Brain microvascular endothelial cell (primary cell): ENCODE measurements at regions not wholly inside any gene's neighbourhood (a gene's known extent, or its start where the extent isn't known, plus 50 kb on each side); places are given as distances from the start of the nearest gene placed in this dataset.
A peak's percentile ranks its signal among the peaks of the same experiment; 100 is the strongest.
"Not testable (repeated sequence)": the region's sequence is repeated elsewhere in the genome, so short reads cannot be mapped to it uniquely, and the experiment has no call there.

ENCODE experiments used
- DNase-seq: peaks from one replicate; pipeline ENCODE4 v3.0.0-alpha.2; 2020
- H3K27ac ChIP-seq: fragments of 250-450 bp; sonication (Bioruptor Pico); 2 replicates; pipeline ENCODE4 v1.5.1; 2020; ENCODE audit warnings: mild to moderate bottlenecking, moderate library complexity
- H3K27me3 ChIP-seq: fragments of 250-450 bp; sonication (Bioruptor Pico); replicated peaks from 2 replicates; pipeline ENCODE4 v1.5.1; 2020; ENCODE audit warnings: mild to moderate bottlenecking
- H3K36me3 ChIP-seq: fragments of 250-450 bp; sonication (Bioruptor Pico); replicated peaks from 2 replicates; pipeline ENCODE4 v1.5.1; 2020; ENCODE audit warnings: mild to moderate bottlenecking
- H3K4me3 ChIP-seq: 2 replicates; pipeline ENCODE4 v1.5.1; 2011; ENCODE audit warnings: low read depth, mild to moderate bottlenecking, control low read depth, low read length, moderate library complexity
- CTCF ChIP-seq: IDR thresholded peaks from 2 replicates; pipeline ENCODE4 v1.5.1; 2011; ENCODE audit warnings: low read depth, mild to moderate bottlenecking, moderate library complexity, low read length, control low read depth, inconsistent platforms; ENCODE audit errors: missing control alignments
- in situ Hi-C: cut with HindIII; loops from 2 replicates; pipeline ENCODE4 v1.10.0; 2017; ENCODE audit warnings: low sequenced_read_pairs, low pct_ligation_motif_present

DNA sequence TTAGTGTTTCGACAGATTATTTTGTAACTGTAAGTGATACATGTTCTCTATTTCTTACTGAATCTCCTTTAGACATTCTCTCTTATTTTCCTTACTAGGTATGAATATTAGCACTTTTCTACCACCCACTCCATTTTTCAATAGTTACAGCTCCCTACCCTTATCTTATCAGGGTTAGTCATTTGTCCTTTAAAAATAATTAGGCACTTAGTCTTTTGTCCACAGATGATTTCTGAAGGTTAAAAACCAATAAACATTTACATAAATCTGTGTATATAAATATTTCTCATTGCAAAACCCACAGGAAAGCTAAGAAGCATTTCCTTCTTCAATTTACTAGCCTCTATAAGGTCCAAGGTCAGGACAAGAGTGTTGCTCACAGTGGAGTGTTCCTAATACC is 624.1 kb upstream of the MIR17HG start:
- no peak overlapping the region for H3K27ac ChIP-seq
- no peaks in the 10 kb centered on the region for H3K27me3 ChIP-seq
- TF ChIP-seq CTCF, result no peak
- H3K36me3 ChIP-seq, result no peaks in the 10 kb centered on the region
- no peak overlapping the region for H3K4me3 ChIP-seq
- in situ Hi-C loops, result no loop called here
- no peak for DNase-seq

- no peak for DNase-seq
- no peak for TF ChIP-seq CTCF
- in situ Hi-C loops, result no loop called here
- Histone ChIP-seq H3K4me3 (no peak overlapping the region), H3K27ac (no peak overlapping the region), H3K27me3 (no peaks in the 10 kb centered on the region), H3K36me3 (no peaks in the 10 kb centered on the region)
Measured at GRCh38 chr13:90726375-90726774, 621.1 kb upstream of the MIR17HG start.

DNA sequence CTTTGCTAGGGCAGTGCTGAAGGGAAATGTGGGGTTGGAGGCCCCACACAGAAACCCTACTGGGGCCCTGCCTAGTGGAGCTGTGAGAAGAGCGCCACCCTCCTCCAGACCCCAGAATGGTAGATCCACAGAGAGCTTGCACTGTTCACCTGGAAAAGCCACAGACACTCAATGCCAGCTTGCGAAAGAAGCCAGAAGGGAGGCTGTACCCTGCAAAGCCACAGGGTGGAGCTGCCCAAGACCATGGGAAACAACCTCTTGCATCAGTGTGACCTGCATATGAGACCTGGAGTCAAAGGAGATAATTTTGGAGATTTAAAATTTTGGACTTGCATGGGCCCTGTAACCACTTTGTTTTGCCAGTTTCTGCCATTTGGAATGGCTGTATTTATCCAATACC is 615.4 kb upstream of the MIR17HG start:
- Histone ChIP-seq H3K4me3 (no peak overlapping the region), H3K27me3 (no peaks in the 10 kb centered on the region), H3K27ac (no peak overlapping the region), H3K36me3 (no peaks in the 10 kb centered on the region)
- TF ChIP-seq CTCF, result peak; percentile 14
- DNase-seq, result no peak
- in situ Hi-C loops, result no loop called here

GRCh38 chr13:90734497-90734896 is 613.0 kb upstream of the MIR17HG start:
- H3K27ac ChIP-seq, DNase-seq, in situ Hi-C loops, H3K27me3 ChIP-seq, H3K36me3 ChIP-seq, H3K4me3 ChIP-seq: not testable (repeated sequence)

DNA sequence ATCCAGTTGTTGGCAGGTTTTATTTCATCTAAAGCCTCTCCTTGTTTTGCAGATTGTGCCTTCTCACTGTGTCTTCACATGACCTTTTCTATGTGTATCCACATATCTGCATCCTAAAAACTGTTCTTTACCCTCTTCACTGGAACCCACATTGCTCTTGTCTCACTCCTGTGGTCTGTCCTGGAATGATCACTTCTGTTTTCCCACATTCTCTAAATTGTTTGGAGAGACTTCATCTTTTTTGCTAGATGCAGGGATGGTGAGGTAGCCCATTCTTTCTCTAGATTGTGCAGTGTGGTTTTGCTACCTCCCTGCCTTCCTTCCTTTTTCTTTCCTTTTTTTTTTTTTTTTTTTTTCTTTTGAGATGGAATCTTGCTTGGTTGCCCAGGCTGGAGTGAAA is 608.6 kb upstream of the MIR17HG start:
- no peaks in the 10 kb centered on the region for H3K27me3 ChIP-seq
- TF ChIP-seq CTCF, result no peak
- no peak for DNase-seq
- H3K36me3 ChIP-seq, result no peaks in the 10 kb centered on the region
- in situ Hi-C loops, result no loop called here
- H3K27ac ChIP-seq, result no peak overlapping the region
- H3K4me3 ChIP-seq, result no peak overlapping the region

- no peak overlapping the region for H3K27ac ChIP-seq
- in situ Hi-C loops, result no loop called here
- H3K27me3 ChIP-seq, result no peaks in the 10 kb centered on the region
- TF ChIP-seq CTCF, result no peak
- H3K4me3 ChIP-seq, result no peak overlapping the region
- no peak for DNase-seq
- no peaks in the 10 kb centered on the region for H3K36me3 ChIP-seq
Measured at GRCh38 chr13:90740099-90740498, 607.4 kb upstream of the MIR17HG start.
